NOMO-1 (cell line): ENCODE measurements at regions not wholly inside any gene's neighbourhood (a gene's known extent, or its start where the extent isn't known, plus 50 kb on each side); places are given as distances from the start of the nearest gene placed in this dataset.
A peak's percentile ranks its signal among the peaks of the same experiment; 100 is the strongest.

Experiments
- DNase-seq, 2 experiments: peaks; one replicate each; lab custom pipeline; 2025; ENCODE audit not compliant: unreplicated experiment in 2 of 2; lab: John Stamatoyannopoulos, UW

- DNase-seq, result no peak
These were observed 401.3 kb downstream of the BRINP1 start for GRCh38 chr9:118967901-118968300.

- no peak for DNase-seq
These were observed 393.5 kb downstream of the BRINP1 start for GRCh38 chr9:118975736-118976135.

- DNase-seq, result no peak
These were observed 393.1 kb downstream of the BRINP1 start for GRCh38 chr9:118976160-118976559.

GRCh38 chr9:118984607-118985006, 384.6 kb downstream of the BRINP1 start:
- DNase-seq, result no peak

GRCh38 chr9:118985851-118986250, 383.4 kb downstream of the BRINP1 start:
- DNase-seq, result no peak

GRCh38 chr9:118987167-118987566, 382.1 kb downstream of the BRINP1 start:
- DNase-seq, result peak in 1 of 2 experiments; percentile 6

GRCh38 chr9:118990949-118991348, 378.3 kb downstream of the BRINP1 start:
- no peak for DNase-seq

- DNase-seq, result no peak
These were observed 377.6 kb downstream of the BRINP1 start for GRCh38 chr9:118991366-118992285.

GRCh38 chr9:118992813-118993794, 376.1 kb downstream of the BRINP1 start:
- DNase-seq, result peak in 1 of 2 experiments; percentile 36

GRCh38 chr9:118993965-118994364, 375.3 kb downstream of the BRINP1 start:
- DNase-seq, result peak in 1 of 2 experiments; percentile 4

GRCh38 chr9:119002491-119002890, 366.7 kb downstream of the BRINP1 start:
- DNase-seq, result no peak

- no peak for DNase-seq
These were observed 366.0 kb downstream of the BRINP1 start for GRCh38 chr9:119003201-119003611.

- no peak for DNase-seq
These were observed 365.2 kb downstream of the BRINP1 start for GRCh38 chr9:119003882-119004617.

- no peak for DNase-seq
These were observed 364.6 kb downstream of the BRINP1 start for GRCh38 chr9:119004618-119004990.

- DNase-seq, result no peak
These were observed 364.1 kb downstream of the BRINP1 start for GRCh38 chr9:119005162-119005561.

GRCh38 chr9:119009249-119009648, 360.0 kb downstream of the BRINP1 start:
- DNase-seq, result peak in 1 of 2 experiments; percentile 23

GRCh38 chr9:119020284-119020683, 349.0 kb downstream of the BRINP1 start:
- no peak for DNase-seq

- no peak for DNase-seq
These were observed 348.4 kb downstream of the BRINP1 start for GRCh38 chr9:119020730-119021333.

GRCh38 chr9:119026120-119026519, 343.1 kb downstream of the BRINP1 start:
- DNase-seq, result no peak
